SK-N-MC (cell line): ENCODE measurements at regions not wholly inside any gene's neighbourhood (a gene's known extent, or its start where the extent isn't known, plus 50 kb on each side); places are given as distances from the start of the nearest gene placed in this dataset.

Source experiments
- EZH2 ChIP-seq: fragments of 200-600 bp; sonication (generic); IDR thresholded peaks from one replicate; pipeline ENCODE4 v1.6.1; 2017; ENCODE audit warnings: antibody characterized with exemption
- POLR2AphosphoS5 ChIP-seq: IDR thresholded peaks from 2 replicates; pipeline ENCODE4 v1.6.1; 2012; ENCODE audit warnings: mild to moderate bottlenecking, low read depth, low read length, borderline replicate concordance

DNA sequence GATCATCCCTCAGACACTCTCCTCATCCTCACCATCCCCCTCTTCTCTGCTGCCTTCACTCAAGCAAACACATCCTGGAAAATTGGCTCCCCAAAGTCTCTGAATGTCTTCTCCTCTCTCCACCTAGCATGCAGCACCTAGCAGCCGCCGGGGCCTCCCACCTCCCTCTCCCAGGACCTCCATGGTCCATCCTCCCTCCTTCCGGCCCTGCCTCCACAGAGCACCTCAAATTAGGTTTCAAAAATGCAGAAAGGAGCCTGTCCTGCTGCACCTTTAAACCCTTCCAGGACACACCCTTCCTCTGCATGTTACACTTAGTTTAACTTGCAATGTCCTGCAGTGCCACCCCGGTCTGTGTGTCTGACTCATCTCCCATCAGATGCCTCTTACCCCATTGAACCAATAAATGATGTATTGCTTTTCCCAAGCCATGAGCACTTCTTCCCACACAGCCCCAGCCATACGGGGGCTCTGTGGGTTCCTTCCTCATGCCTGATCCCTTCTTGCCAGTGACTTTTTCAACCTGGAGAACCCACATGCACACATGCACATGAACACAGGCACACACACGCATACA lies 582.5 kb upstream of the MGMT start:
- TF ChIP-seq EZH2 (no peak), POLR2AphosphoS5 (no peak)
